ENCODE measurements at regions not wholly inside any gene's neighbourhood (a gene's known extent, or its start where the extent isn't known, plus 50 kb on each side); places are given as distances from the start of the nearest gene placed in this dataset.

- TF ChIP-seq CEBPG (CRISPR knock-in tag; IDR thresholded peaks at IDR 0.05) (no peak), CEBPG (tag; conservative IDR thresholded peaks at IDR 0.05 in 1 of 2, IDR thresholded peaks at IDR 0.05 in 1 of 2) (peak; percentile 68 to 89), BRCA1 (IDR thresholded peaks at IDR 0.05) (no peak), BRCA1 (CRISPR knock-in tag; IDR thresholded peaks at IDR 0.05) (no peak), POLR2AphosphoS5 (IDR thresholded peaks at IDR 0.05; ENCODE audit: control insufficient read depth, insufficient read depth, low read depth, low read length) (no peak), EP300 (IDR thresholded peaks at IDR 0.05; ENCODE audit: low read length) (no peak), THAP7 (CRISPR knock-in tag; IDR thresholded peaks at IDR 0.05) (no peak), PURB (CRISPR knock-in tag; IDR thresholded peaks at IDR 0.05; ENCODE audit: low read depth) (no peak), POLR2A (conservative IDR thresholded peaks at IDR 0.05) (no peak), REST (IDR thresholded peaks at IDR 0.05; ENCODE audit: borderline replicate concordance) (no peak), REST (CRISPR knock-in tag; IDR thresholded peaks at IDR 0.05; ENCODE audit: low read depth) (no peak)
- TF ChIP-seq, protein P1, sequence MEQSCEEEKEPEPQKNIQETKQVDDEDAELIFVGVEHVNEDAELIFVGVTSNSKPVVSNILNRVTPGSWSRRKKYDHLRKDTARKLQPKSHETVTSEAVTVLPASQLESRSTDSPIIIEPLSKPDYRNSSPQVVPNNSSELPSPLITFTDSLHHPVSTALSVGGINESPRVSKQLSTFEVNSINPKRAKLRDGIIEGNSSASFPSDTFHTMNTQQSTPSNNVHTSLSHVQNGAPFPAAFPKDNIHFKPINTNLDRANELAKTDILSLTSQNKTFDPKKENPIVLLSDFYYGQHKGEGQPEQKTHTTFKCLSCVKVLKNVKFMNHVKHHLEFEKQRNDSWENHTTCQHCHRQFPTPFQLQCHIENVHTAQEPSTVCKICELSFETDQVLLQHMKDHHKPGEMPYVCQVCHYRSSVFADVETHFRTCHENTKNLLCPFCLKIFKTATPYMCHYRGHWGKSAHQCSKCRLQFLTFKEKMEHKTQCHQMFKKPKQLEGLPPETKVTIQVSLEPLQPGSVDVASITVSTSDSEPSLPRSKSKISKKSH (CRISPR knock-in tag; IDR thresholded peaks at IDR 0.05): no peak
These were observed 344.2 kb upstream of the SLC30A5 start for GRCh38 chr5:68749631-68750030.

Measured in K562 (cell line).